H9 (cell line): ENCODE measurements at regions not wholly inside any gene's neighbourhood (a gene's known extent, or its start where the extent isn't known, plus 50 kb on each side); places are given as distances from the start of the nearest gene placed in this dataset.

ENCODE experiments used
- DNase-seq: peaks from one replicate; pipeline ENCODE4 v3.0.0-alpha.2; 2017
- H2AFZ ChIP-seq: one replicate; pipeline ENCODE4 v1.6.1; 2013; ENCODE audit warnings: mild to moderate bottlenecking, low read length, control low read depth, moderate library complexity
- H2AK5ac ChIP-seq: 2 replicates; pipeline ENCODE4 v1.6.1; 2013; ENCODE audit warnings: low read length, control low read depth, mixed read lengths; ENCODE audit not compliant: insufficient read length
- H2BK120ac ChIP-seq: one replicate; pipeline ENCODE4 v1.6.1; 2013; ENCODE audit warnings: low read depth, mild to moderate bottlenecking, low read length, control low read depth, inconsistent platforms; ENCODE audit not compliant: poor library complexity, severe bottlenecking
- H2BK12ac ChIP-seq: 2 replicates; pipeline ENCODE4 v1.6.1; 2013; ENCODE audit warnings: low read length, control low read depth, mixed read lengths, low read depth; ENCODE audit not compliant: insufficient read length
- H2BK15ac ChIP-seq: 2 replicates; pipeline ENCODE4 v1.6.1; 2013; ENCODE audit warnings: low read depth, low read length, control low read depth
- H2BK20ac ChIP-seq: one replicate; pipeline ENCODE4 v1.6.1; 2013; ENCODE audit warnings: low read depth, mild to moderate bottlenecking, low read length, control low read depth, inconsistent platforms; ENCODE audit not compliant: poor library complexity, severe bottlenecking
- H2BK5ac ChIP-seq: 2 replicates; pipeline ENCODE4 v1.6.1; 2013; ENCODE audit warnings: low read length, control low read depth, mixed read lengths; ENCODE audit not compliant: insufficient read length
- H3K14ac ChIP-seq: 2 replicates; pipeline ENCODE4 v1.6.1; 2013; ENCODE audit warnings: low read length, control low read depth; ENCODE audit not compliant: insufficient read depth
- H3K18ac ChIP-seq: 2 replicates; pipeline ENCODE4 v1.6.1; 2013; ENCODE audit warnings: low read depth, mild to moderate bottlenecking, mixed read lengths, low read length, control low read depth; ENCODE audit not compliant: insufficient read length
- H3K23ac ChIP-seq: 2 replicates; pipeline ENCODE4 v1.6.1; 2013; ENCODE audit warnings: low read length, control low read depth, mixed read lengths, low read depth; ENCODE audit not compliant: insufficient read length
- H3K23me2 ChIP-seq: 2 replicates; pipeline ENCODE4 v1.6.1; 2013; ENCODE audit warnings: low read depth, mild to moderate bottlenecking, mixed read lengths, low read length, control low read depth; ENCODE audit not compliant: insufficient read length, poor library complexity, severe bottlenecking
- H3K27ac ChIP-seq: 2 replicates; pipeline ENCODE4 v1.5.1; 2013; ENCODE audit warnings: low read length, control low read depth, mixed read lengths, low read depth; ENCODE audit not compliant: insufficient read length
- H3K27me3 ChIP-seq: 2 replicates; pipeline ENCODE4 v1.6.1; 2013; ENCODE audit warnings: low read length, control low read depth, inconsistent platforms; ENCODE audit not compliant: insufficient read depth
- H3K4ac ChIP-seq: 2 replicates; pipeline ENCODE4 v1.6.1; 2013; ENCODE audit warnings: low read depth, mild to moderate bottlenecking, control low read depth, inconsistent platforms, low read length, moderate library complexity
- H3K4me1 ChIP-seq: 2 replicates; pipeline ENCODE4 v1.6.1; 2013; ENCODE audit warnings: low read length, control low read depth, inconsistent platforms; ENCODE audit not compliant: insufficient read depth
- H3K4me2 ChIP-seq: 2 replicates; pipeline ENCODE4 v1.6.1; 2013; ENCODE audit warnings: low read length, control low read depth, mixed read lengths; ENCODE audit not compliant: insufficient read length, insufficient read depth
- H3K56ac ChIP-seq: 2 replicates; pipeline ENCODE4 v1.6.1; 2013; ENCODE audit warnings: low read depth, mild to moderate bottlenecking, mixed read lengths, low read length, control low read depth; ENCODE audit not compliant: insufficient read length
- H3K79me1 ChIP-seq: 2 replicates; pipeline ENCODE4 v1.6.1; 2013; ENCODE audit warnings: low read depth, mild to moderate bottlenecking, moderate library complexity, low read length, control low read depth, inconsistent platforms; ENCODE audit not compliant: insufficient read depth, poor library complexity, severe bottlenecking
- H3K79me2 ChIP-seq: 2 replicates; pipeline ENCODE4 v1.6.1; 2013; ENCODE audit warnings: low read length, control low read depth, inconsistent platforms; ENCODE audit not compliant: insufficient read depth
- H3K9ac ChIP-seq: 2 replicates; pipeline ENCODE4 v1.6.1; 2013; ENCODE audit warnings: low read length, control low read depth, mixed read lengths; ENCODE audit not compliant: insufficient read length; ENCODE audit errors: extremely low read depth
- H3K9me3 ChIP-seq: one replicate; pipeline ENCODE4 v1.6.1; 2013; ENCODE audit warnings: low read depth, low read length, inconsistent platforms; ENCODE audit not compliant: control insufficient read depth
- H3T11ph ChIP-seq: one replicate; pipeline ENCODE4 v1.6.1; 2013; ENCODE audit warnings: mild to moderate bottlenecking, low read length, control low read depth, inconsistent platforms
- H4K20me1 ChIP-seq: one replicate; pipeline ENCODE4 v1.6.1; 2013; ENCODE audit not compliant: control insufficient read depth, insufficient read length, insufficient read depth
- H4K5ac ChIP-seq: 2 replicates; pipeline ENCODE4 v1.6.1; 2013; ENCODE audit warnings: low read depth, mild to moderate bottlenecking, mixed read lengths, low read length, control low read depth; ENCODE audit not compliant: insufficient read length
- H4K8ac ChIP-seq: replicated peaks from 2 replicates; pipeline ENCODE4 v1.6.1; 2013; ENCODE audit warnings: low read length, control low read depth, mixed read lengths, low read depth; ENCODE audit not compliant: insufficient read length
- H4K91ac ChIP-seq: 2 replicates; pipeline ENCODE4 v1.6.1; 2013; ENCODE audit warnings: low read depth, mild to moderate bottlenecking, moderate library complexity, mixed read lengths, low read length, control low read depth; ENCODE audit not compliant: insufficient read length
- H3K27ac Mint-ChIP-seq, 3 experiments: 2 replicates in 2 of 3; 3 replicates in 1 of 3; pipeline ENCODE4 v1.8.0; 2020 to 2021; ENCODE audit warnings: mixed read lengths in 3 of 3, mild to moderate bottlenecking in 1 of 3, moderate library complexity in 1 of 3
- H3K27me3 Mint-ChIP-seq: 2 replicates; pipeline ENCODE4 v1.8.0; 2021; ENCODE audit warnings: low read depth, mild to moderate bottlenecking, moderate library complexity, mixed read lengths
- H3K36me3 Mint-ChIP-seq, 3 experiments: 2 replicates in 2 of 3; 3 replicates in 1 of 3; pipeline ENCODE4 v1.8.0; 2020 to 2021; ENCODE audit warnings: low read depth in 3 of 3, mixed read lengths in 3 of 3; ENCODE audit not compliant: insufficient read depth in 1 of 3
- H3K4me1 Mint-ChIP-seq, 2 experiments: 2 replicates each; pipeline ENCODE4 v1.8.0; 2020; ENCODE audit warnings: mixed read lengths in 2 of 2
- H3K4me3 Mint-ChIP-seq, 2 experiments: 2 replicates in 1 of 2; 3 replicates in 1 of 2; pipeline ENCODE4 v1.8.0; 2020 to 2021; ENCODE audit warnings: mild to moderate bottlenecking in 2 of 2, mixed read lengths in 2 of 2, moderate library complexity in 1 of 2
- H3K9me3 Mint-ChIP-seq, 2 experiments: 2 replicates in 1 of 2; 3 replicates in 1 of 2; pipeline ENCODE4 v1.8.0; 2020; ENCODE audit warnings: mild to moderate bottlenecking in 2 of 2, mixed read lengths in 2 of 2, moderate library complexity in 1 of 2
- CTCF ChIP-seq: fragments of 200-600 bp; sonication (generic); conservative IDR thresholded peaks from 3 replicates; pipeline ENCODE4 v1.8.0; 2021; ENCODE audit warnings: antibody characterized with exemption, mild to moderate bottlenecking
- WGBS: extraction: QIAGEN DNeasy Blood & Tissue Kit; methylation state at CpG from one replicate; pipeline ENCODE4 v1.1.7; 2013; ENCODE audit warnings: missing lambda C conversion rate, low lambda C conversion rate, mixed read lengths; ENCODE audit not compliant: insufficient read length; ENCODE audit errors: extremely low coverage; 5-methylcytosine and 5-hydroxymethylcytosine counted together

DNA sequence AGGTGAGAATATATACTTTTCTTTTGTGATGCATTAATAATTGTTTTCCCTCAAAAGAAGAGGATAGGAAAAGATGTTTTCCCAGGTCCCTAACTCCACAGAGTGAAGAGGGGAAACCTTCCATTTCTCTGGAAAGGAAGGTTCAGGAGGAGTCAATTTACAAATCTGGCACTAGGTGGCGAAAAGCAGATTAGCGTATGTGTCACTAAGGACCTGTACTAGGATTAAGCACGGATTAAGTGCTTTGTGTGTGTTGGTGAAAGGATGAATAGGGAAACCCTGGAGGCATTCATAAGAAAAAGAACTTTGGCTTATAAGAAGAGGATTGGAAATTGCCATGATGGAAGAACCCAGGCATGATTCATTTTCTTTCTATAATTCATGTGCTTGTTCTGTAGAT, 410.1 kb upstream of the PLXNA2 start:
- H3K79me1 ChIP-seq, result no peaks in the 10 kb centered on the region
- H3K27me3 Mint-ChIP-seq, result no peaks in the 10 kb centered on the region
- no peaks in the 10 kb centered on the region for H4K20me1 ChIP-seq
- H3K4me1 Mint-ChIP-seq, result peaks cover 3 to 15% of the 10 kb centered on the region in 2 experiments
- no peak overlapping the region for H3K56ac ChIP-seq
- peaks cover 0 to 2% of the 10 kb centered on the region in 2 experiments; a peak in 1 of 5 replicates for H3K9me3 Mint-ChIP-seq
- no peak overlapping the region for H3T11ph ChIP-seq
- no peaks in the 10 kb centered on the region for H3K4me1 ChIP-seq
- no peak overlapping the region for H4K5ac ChIP-seq
- no peak overlapping the region for H3K18ac ChIP-seq
- WGBS, result no CpG with 5 or more reads among the region's 3 CpGs
- H3K23me2 ChIP-seq, result no peaks in the 10 kb centered on the region
- H3K23ac ChIP-seq, result no peak overlapping the region
- peak; percentile 29 for DNase-seq
- no peak overlapping the region for H3K4me3 Mint-ChIP-seq
- no peak overlapping the region for H2BK20ac ChIP-seq
- H3K27ac Mint-ChIP-seq, result no peak overlapping the region
- H3K79me2 ChIP-seq, result no peaks in the 10 kb centered on the region
- H2BK15ac ChIP-seq, result no peak overlapping the region
- no peak overlapping the region for H4K8ac ChIP-seq
- no peak overlapping the region for H3K4ac ChIP-seq
- no peak overlapping the region for H3K14ac ChIP-seq
- H2BK12ac ChIP-seq, result no peak overlapping the region
- H3K9me3 ChIP-seq, result no peaks in the 10 kb centered on the region
- no peak overlapping the region for H2BK5ac ChIP-seq
- no peak overlapping the region for H2AFZ ChIP-seq
- no peak overlapping the region for H2BK120ac ChIP-seq
- H3K9ac ChIP-seq, result no peak overlapping the region
- H4K91ac ChIP-seq, result no peak overlapping the region
- no peaks in the 10 kb centered on the region for H3K27me3 ChIP-seq
- no peak overlapping the region for H2AK5ac ChIP-seq
- no peak overlapping the region for H3K4me2 ChIP-seq
- H3K27ac ChIP-seq, result no peak overlapping the region
- H3K36me3 Mint-ChIP-seq, result no peaks in the 10 kb centered on the region
- TF ChIP-seq CTCF, result peak; percentile 74
